Trophoblast cell (in vitro differentiated cells and primary cell): ENCODE measurements at regions not wholly inside any gene's neighbourhood (a gene's known extent, or its start where the extent isn't known, plus 50 kb on each side); places are given as distances from the start of the nearest gene placed in this dataset.

Experiments used
- DNase-seq, 2 donors: peaks; one replicate each; pipeline ENCODE4 v3.0.0-alpha.2; 2016
- H2AFZ ChIP-seq: 2 replicates; pipeline ENCODE4 v1.6.1; 2013; ENCODE audit warnings: low read length, moderate library complexity, mild to moderate bottlenecking; ENCODE audit not compliant: insufficient read depth, poor library complexity
- H2AK5ac ChIP-seq: 2 replicates; pipeline ENCODE4 v1.6.1; 2013; ENCODE audit warnings: mild to moderate bottlenecking, low read length
- H2BK120ac ChIP-seq: 2 replicates; pipeline ENCODE4 v1.6.1; 2013; ENCODE audit warnings: low read length, mild to moderate bottlenecking, moderate library complexity; ENCODE audit not compliant: insufficient read depth, poor library complexity
- H2BK12ac ChIP-seq: 2 replicates; pipeline ENCODE4 v1.6.1; 2013; ENCODE audit warnings: mild to moderate bottlenecking, low read length, moderate library complexity
- H2BK5ac ChIP-seq: 2 replicates; pipeline ENCODE4 v1.6.1; 2013; ENCODE audit warnings: low read length, low read depth, moderate library complexity, mild to moderate bottlenecking; ENCODE audit not compliant: poor library complexity
- H3K14ac ChIP-seq: 2 replicates; pipeline ENCODE4 v1.6.1; 2013; ENCODE audit warnings: mild to moderate bottlenecking, low read length
- H3K18ac ChIP-seq: 2 replicates; pipeline ENCODE4 v1.6.1; 2013; ENCODE audit warnings: mild to moderate bottlenecking, low read length
- H3K23ac ChIP-seq: 2 replicates; pipeline ENCODE4 v1.6.1; 2013; ENCODE audit warnings: low read length
- H3K27ac ChIP-seq: 2 replicates; pipeline ENCODE4 v1.5.1; 2013; ENCODE audit warnings: low read depth, mild to moderate bottlenecking, inconsistent platforms, low read length, moderate library complexity
- H3K27me3 ChIP-seq: 2 replicates; pipeline ENCODE4 v1.6.1; 2013; ENCODE audit warnings: inconsistent platforms, mild to moderate bottlenecking, low read length, moderate library complexity; ENCODE audit not compliant: insufficient read depth
- H3K36me3 ChIP-seq, 2 experiments: 1 replicate in 1 of 2; 2 replicates in 1 of 2; pipeline ENCODE4 v1.6.1; 2013; ENCODE audit warnings: low read length in 2 of 2, mild to moderate bottlenecking in 2 of 2, moderate library complexity in 1 of 2; ENCODE audit not compliant: insufficient read depth in 2 of 2, control insufficient read depth in 1 of 2
- H3K4ac ChIP-seq: 2 replicates; pipeline ENCODE4 v1.6.1; 2013; ENCODE audit warnings: low read depth, mild to moderate bottlenecking, low read length, moderate library complexity
- H3K4me1 ChIP-seq, 2 experiments: 1 replicate in 1 of 2; 2 replicates in 1 of 2; pipeline ENCODE4 v1.6.1; 2013; ENCODE audit warnings: low read length in 2 of 2, mild to moderate bottlenecking in 2 of 2, moderate library complexity in 1 of 2; ENCODE audit not compliant: insufficient read depth in 2 of 2, control insufficient read depth in 1 of 2
- H3K4me2 ChIP-seq: 2 replicates; pipeline ENCODE4 v1.6.1; 2013; ENCODE audit warnings: inconsistent platforms, mild to moderate bottlenecking, low read length, moderate library complexity
- H3K4me3 ChIP-seq: 2 replicates; pipeline ENCODE4 v1.5.1; 2013; ENCODE audit warnings: mild to moderate bottlenecking, low read depth, low read length, inconsistent platforms
- H3K79me1 ChIP-seq: one replicate; pipeline ENCODE4 v1.6.1; 2013; ENCODE audit warnings: low read length
- H3K79me2 ChIP-seq: 2 replicates; pipeline ENCODE4 v1.6.1; 2013; ENCODE audit warnings: low read length, mild to moderate bottlenecking; ENCODE audit not compliant: control insufficient read depth, insufficient read depth, poor library complexity
- H3K9ac ChIP-seq: 2 replicates; pipeline ENCODE4 v1.6.1; 2013; ENCODE audit warnings: mild to moderate bottlenecking, low read length
- H3K9me3 ChIP-seq: 2 replicates; pipeline ENCODE4 v1.6.1; 2013; ENCODE audit warnings: low read depth, mild to moderate bottlenecking, control low read depth, inconsistent platforms, low read length; ENCODE audit not compliant: insufficient read depth
- H4K12ac ChIP-seq: 2 replicates; pipeline ENCODE4 v1.6.1; 2013; ENCODE audit warnings: low read depth, mild to moderate bottlenecking, low read length, moderate library complexity
- H4K8ac ChIP-seq: 2 replicates; pipeline ENCODE4 v1.6.1; 2013; ENCODE audit warnings: low read depth, mild to moderate bottlenecking, low read length, moderate library complexity
- H4K91ac ChIP-seq: one replicate; pipeline ENCODE4 v1.6.1; 2013; ENCODE audit warnings: low read depth, mild to moderate bottlenecking, low read length, moderate library complexity
- WGBS: extraction: QIAGEN DNeasy Blood & Tissue Kit; methylation state at CpG from one replicate; pipeline ENCODE4 v1.1.7; 2013; ENCODE audit warnings: missing lambda C conversion rate; ENCODE audit not compliant: insufficient read length, insufficient coverage; ENCODE audit errors: extremely low coverage; 5-methylcytosine and 5-hydroxymethylcytosine counted together

DNA sequence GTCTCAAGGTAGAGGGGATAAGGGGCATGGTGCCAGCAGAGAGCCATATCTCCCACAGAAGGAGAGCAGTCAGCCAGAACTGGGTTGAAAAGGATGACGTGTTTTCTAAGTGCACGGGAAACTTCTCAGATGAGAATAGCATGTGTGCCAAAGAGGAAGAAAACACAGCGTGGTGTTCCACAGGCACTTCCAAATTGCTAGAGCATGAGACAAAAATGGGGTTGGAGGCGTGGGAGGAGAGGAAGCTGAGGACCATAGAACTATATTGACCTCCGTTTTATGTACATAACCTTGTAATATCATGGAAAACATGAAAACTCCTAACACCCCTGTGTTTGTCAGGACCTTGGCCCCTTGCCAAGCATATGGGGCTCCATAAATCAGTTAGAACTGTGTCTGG, 682.7 kb upstream of the RAB6C start:
- no peak overlapping the region for H2BK5ac ChIP-seq
- no peak overlapping the region for H3K4me2 ChIP-seq
- H3K9me3 ChIP-seq, result peaks cover 3% of the 10 kb centered on the region
- H3K4me3 ChIP-seq, result no peak overlapping the region
- no peak overlapping the region for H4K8ac ChIP-seq
- H3K79me2 ChIP-seq, result no peaks in the 10 kb centered on the region
- H2BK12ac ChIP-seq, result no peak overlapping the region
- H3K27me3 ChIP-seq, result no peaks in the 10 kb centered on the region
- H2AFZ ChIP-seq, result no peak overlapping the region
- DNase-seq, result no peak
- no peak overlapping the region for H3K9ac ChIP-seq
- no peak overlapping the region for H2BK120ac ChIP-seq
- H3K4me1 ChIP-seq, result no peaks in the 10 kb centered on the region
- no CpG with 5 or more reads among the region's 5 CpGs for WGBS
- no peak overlapping the region for H2AK5ac ChIP-seq
- H3K4ac ChIP-seq, result no peak overlapping the region
- no peak overlapping the region for H4K91ac ChIP-seq
- no peak overlapping the region for H3K14ac ChIP-seq
- H3K79me1 ChIP-seq, result no peaks in the 10 kb centered on the region
- no peak overlapping the region for H3K27ac ChIP-seq
- no peaks in the 10 kb centered on the region for H3K36me3 ChIP-seq
- H4K12ac ChIP-seq, result no peak overlapping the region
- no peak overlapping the region for H3K23ac ChIP-seq
- no peak overlapping the region for H3K18ac ChIP-seq

DNA sequence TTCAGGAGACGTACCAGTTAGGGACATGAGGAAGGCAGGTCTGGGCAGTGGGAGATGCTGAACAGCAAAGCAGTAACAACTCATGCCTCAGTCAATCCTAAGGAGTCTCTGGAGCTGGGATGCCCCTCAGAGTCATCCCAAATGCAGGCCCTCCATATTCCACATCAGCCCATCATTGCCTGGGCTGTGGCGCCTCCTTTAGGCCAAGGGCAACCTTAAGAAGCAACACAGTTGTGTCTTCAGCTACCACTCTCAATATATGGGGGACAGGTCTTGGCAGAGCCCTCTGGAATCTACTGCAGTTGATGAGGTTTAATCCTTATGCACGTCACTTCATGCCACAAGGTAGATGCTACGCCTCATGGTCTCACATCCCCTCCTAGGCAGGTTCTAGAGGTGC, 682.0 kb upstream of the RAB6C start:
- no CpG with 5 or more reads among the region's 4 CpGs for WGBS
- Histone ChIP-seq H2BK12ac (no peak overlapping the region), H3K18ac (no peak overlapping the region), H3K4me3 (no peak overlapping the region), H3K23ac (no peak overlapping the region), H2AFZ (no peak overlapping the region), H3K4ac (no peak overlapping the region), H3K79me2 (no peaks in the 10 kb centered on the region), H3K4me2 (no peak overlapping the region), H4K12ac (no peak overlapping the region), H2BK120ac (no peak overlapping the region), H3K27ac (no peak overlapping the region), H3K14ac (no peak overlapping the region), H4K8ac (no peak overlapping the region), H2BK5ac (no peak overlapping the region), H3K79me1 (no peaks in the 10 kb centered on the region), H4K91ac (no peak overlapping the region), H3K27me3 (no peaks in the 10 kb centered on the region), H3K9ac (no peak overlapping the region), H3K9me3 (peaks cover 3% of the 10 kb centered on the region), H3K4me1 (no peaks in the 10 kb centered on the region), H2AK5ac (no peak overlapping the region), H3K36me3 (no peaks in the 10 kb centered on the region)
- no peak for DNase-seq

DNA sequence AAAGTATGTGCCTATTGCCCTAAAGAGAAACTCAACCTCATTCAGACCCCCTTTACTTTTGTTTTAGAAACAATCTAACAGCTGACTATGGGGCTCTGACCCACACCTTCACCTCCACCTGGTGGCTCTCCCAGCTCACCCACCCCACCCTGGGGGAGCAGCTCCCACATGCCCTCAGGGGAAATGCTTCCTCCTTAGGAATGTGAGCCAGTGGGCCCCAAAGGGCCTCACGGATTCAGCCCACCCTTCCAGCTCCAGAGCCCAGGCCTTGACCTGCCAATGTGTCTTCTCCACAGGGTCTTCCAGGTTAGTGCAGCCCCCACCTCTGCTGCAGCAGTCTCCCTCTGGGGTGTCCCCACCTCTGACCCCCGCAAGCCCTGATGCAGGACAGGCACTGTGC, 680.1 kb upstream of the RAB6C start:
- DNase-seq, result no peak
- Histone ChIP-seq H2BK12ac (no peak overlapping the region), H3K9me3 (peaks cover 4% of the 10 kb centered on the region), H2AFZ (no peak overlapping the region), H3K4ac (no peak overlapping the region), H3K18ac (no peak overlapping the region), H3K79me1 (no peaks in the 10 kb centered on the region), H3K14ac (no peak overlapping the region), H2BK5ac (no peak overlapping the region), H2BK120ac (no peak overlapping the region), H3K4me2 (no peak overlapping the region), H3K36me3 (no peaks in the 10 kb centered on the region), H3K4me1 (no peaks in the 10 kb centered on the region), H4K91ac (no peak overlapping the region), H3K23ac (no peak overlapping the region), H3K27me3 (no peaks in the 10 kb centered on the region), H3K9ac (no peak overlapping the region), H3K4me3 (no peak overlapping the region), H4K8ac (no peak overlapping the region), H3K27ac (no peak overlapping the region), H4K12ac (no peak overlapping the region), H2AK5ac (no peak overlapping the region), H3K79me2 (no peaks in the 10 kb centered on the region)
- WGBS, result no CpG with 5 or more reads among the region's 2 CpGs

DNA sequence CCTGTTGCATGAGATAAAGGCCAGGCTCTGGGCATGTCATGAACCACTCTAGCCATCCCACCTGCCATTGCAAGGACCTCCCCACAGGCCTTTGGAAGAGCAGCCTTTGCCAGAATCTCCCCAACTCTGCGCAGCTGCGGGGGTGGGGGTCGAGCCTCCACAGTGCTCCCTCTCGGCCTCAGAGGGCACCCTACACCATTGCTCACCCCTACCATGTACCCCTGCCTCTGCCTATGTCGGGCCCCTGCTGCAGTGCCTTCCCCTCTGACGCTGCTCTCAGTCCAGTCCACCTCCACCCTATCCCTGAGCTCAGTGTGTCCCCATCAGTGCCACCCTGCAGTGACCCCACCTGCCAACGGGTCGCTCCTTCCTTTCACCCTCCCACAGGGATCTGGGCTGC, 679.7 kb upstream of the RAB6C start:
- H3K27ac ChIP-seq, result no peak overlapping the region
- H3K23ac ChIP-seq, result no peak overlapping the region
- no peak overlapping the region for H2BK5ac ChIP-seq
- no peaks in the 10 kb centered on the region for H3K36me3 ChIP-seq
- no peak overlapping the region for H4K91ac ChIP-seq
- H2AK5ac ChIP-seq, result no peak overlapping the region
- no peak overlapping the region for H3K4ac ChIP-seq
- H3K18ac ChIP-seq, result no peak overlapping the region
- no CpG with 5 or more reads among the region's 8 CpGs for WGBS
- H4K12ac ChIP-seq, result no peak overlapping the region
- no peak for DNase-seq
- no peaks in the 10 kb centered on the region for H3K79me2 ChIP-seq
- peaks cover 5% of the 10 kb centered on the region for H3K9me3 ChIP-seq
- H3K4me3 ChIP-seq, result no peak overlapping the region
- H3K9ac ChIP-seq, result no peak overlapping the region
- no peak overlapping the region for H2BK120ac ChIP-seq
- no peaks in the 10 kb centered on the region for H3K79me1 ChIP-seq
- H3K14ac ChIP-seq, result no peak overlapping the region
- no peak overlapping the region for H3K4me2 ChIP-seq
- no peak overlapping the region for H2BK12ac ChIP-seq
- H4K8ac ChIP-seq, result no peak overlapping the region
- no peaks in the 10 kb centered on the region for H3K27me3 ChIP-seq
- no peak overlapping the region for H2AFZ ChIP-seq
- no peaks in the 10 kb centered on the region for H3K4me1 ChIP-seq
